Left kidney (tissue), 1 donor: ENCODE measurements at regions not wholly inside any gene's neighbourhood (a gene's known extent, or its start where the extent isn't known, plus 50 kb on each side); places are given as distances from the start of the nearest gene placed in this dataset.

ENCODE experiments used
- DNase-seq: peaks from one replicate; pipeline ENCODE4 v3.0.0-alpha.2; 2013

DNA sequence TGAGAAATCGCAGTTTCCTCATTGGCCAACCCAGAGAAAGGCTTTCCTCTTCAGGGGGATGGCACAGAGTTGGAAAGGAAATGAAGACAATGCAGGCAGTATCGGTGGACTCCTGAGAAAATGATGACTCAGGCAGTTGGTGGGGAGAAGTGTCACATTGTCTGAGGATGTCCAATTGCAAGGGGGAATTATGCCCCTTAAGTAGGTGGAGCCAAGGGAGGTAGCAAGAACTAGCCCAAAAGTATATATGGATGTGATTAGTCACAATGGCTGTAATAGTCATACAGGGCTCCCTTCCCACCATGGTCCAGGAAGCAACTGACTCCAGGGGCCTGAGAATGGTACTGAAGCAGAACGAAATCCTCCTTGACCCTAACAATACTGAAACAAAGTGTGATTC, 58.3 kb upstream of the EGFR start:
- DNase-seq: no peak

- no peak for DNase-seq
Observed at GRCh38 chr7:54961391-54961790, 57.4 kb upstream of the EGFR start.

DNA sequence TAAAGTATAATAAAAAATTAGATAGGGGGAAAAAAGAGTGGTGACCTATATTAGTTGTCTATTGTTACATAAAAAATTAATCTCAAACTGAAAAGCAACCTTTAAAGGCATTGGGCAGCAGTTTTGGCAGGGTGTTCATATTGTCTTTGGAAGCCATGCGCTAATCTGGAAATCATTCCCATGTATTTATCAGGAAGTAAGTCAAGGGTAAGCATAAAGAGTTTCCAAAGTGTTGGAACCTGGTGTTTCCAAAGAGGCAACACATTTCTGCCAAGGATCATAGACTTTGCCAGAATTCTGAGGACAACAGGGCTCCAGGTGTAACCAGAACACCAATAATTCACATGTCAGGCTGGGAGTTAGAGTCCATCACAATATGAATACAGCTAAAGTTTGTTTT, 55.7 kb upstream of the EGFR start:
- no peak for DNase-seq

GRCh38 chr7:54964136-54964535, 54.7 kb upstream of the EGFR start:
- DNase-seq: no peak

GRCh38 chr7:54967377-54967776, 51.4 kb upstream of the EGFR start:
- DNase-seq: peak; percentile 11

- DNase-seq: no peak
Observed at GRCh38 chr7:54968018-54968417, 50.8 kb upstream of the EGFR start.
